GM23338 (cell line): ENCODE measurements at regions not wholly inside any gene's neighbourhood (a gene's known extent, or its start where the extent isn't known, plus 50 kb on each side); places are given as distances from the start of the nearest gene placed in this dataset.
A peak's percentile ranks its signal among the peaks of the same experiment; 100 is the strongest.

Source experiments
- ATAC-seq: fragments of 200-7000 bp; cut with Tn5 transposase; 3 replicates; pipeline ENCODE4 v1.9.1; 2020
- DNase-seq: peaks from one replicate; pipeline ENCODE4 v3.0.0-alpha.2; 2015; ENCODE audit warnings: low spot score
- H2AFZ ChIP-seq: fragments of 200-600 bp; sonication (generic); 2 replicates; pipeline ENCODE4 v1.8.0; 2016; ENCODE audit warnings: antibody characterized with exemption, mild to moderate bottlenecking, moderate library complexity
- H3F3A ChIP-seq: fragments of 200-600 bp; sonication (generic); replicated peaks from 2 replicates; pipeline ENCODE4 v1.8.0; 2017; ENCODE audit warnings: antibody characterized with exemption, mixed run types, low read depth
- H3K27ac ChIP-seq: fragments of 200-600 bp; sonication (generic); 2 replicates; pipeline ENCODE4 v1.6.1; 2016; ENCODE audit warnings: low read depth
- H3K27me3 ChIP-seq: fragments of 200-600 bp; sonication (generic); 2 replicates; pipeline ENCODE4 v1.8.0; 2016; ENCODE audit warnings: mild to moderate bottlenecking, mixed run types, moderate library complexity; ENCODE audit not compliant: insufficient read depth
- H3K36me3 ChIP-seq: fragments of 200-600 bp; sonication (generic); 2 replicates; pipeline ENCODE4 v1.8.0; 2016; ENCODE audit warnings: mild to moderate bottlenecking; ENCODE audit not compliant: insufficient read depth
- H3K4me1 ChIP-seq: fragments of 200-600 bp; sonication (generic); 2 replicates; pipeline ENCODE4 v1.8.0; 2016; ENCODE audit warnings: mild to moderate bottlenecking, moderate library complexity; ENCODE audit not compliant: insufficient read depth
- H3K4me2 ChIP-seq: fragments of 200-600 bp; sonication (generic); 2 replicates; pipeline ENCODE4 v1.7.1; 2017; ENCODE audit warnings: mixed run types
- H3K4me3 ChIP-seq: fragments of 200-600 bp; sonication (generic); 2 replicates; pipeline ENCODE4 v1.6.1; 2016; ENCODE audit warnings: mixed run types
- H3K79me2 ChIP-seq: fragments of 200-600 bp; sonication (generic); replicated peaks from 2 replicates; pipeline ENCODE4 v1.8.0; 2017; ENCODE audit warnings: mild to moderate bottlenecking; ENCODE audit not compliant: insufficient read depth
- H3K9me2 ChIP-seq: fragments of 200-600 bp; sonication (generic); 2 replicates; pipeline ENCODE4 v1.8.0; 2017; ENCODE audit not compliant: insufficient read depth
- H4K20me1 ChIP-seq: fragments of 200-600 bp; sonication (generic); replicated peaks from 2 replicates; pipeline ENCODE4 v1.8.0; 2017; ENCODE audit warnings: mild to moderate bottlenecking; ENCODE audit not compliant: insufficient read depth
- H3K27ac Mint-ChIP-seq: 2 replicates; pipeline ENCODE4 v1.8.0; 2020; ENCODE audit warnings: inconsistent platforms, mild to moderate bottlenecking, moderate library complexity, mixed read lengths
- H3K27me3 Mint-ChIP-seq: 3 replicates; pipeline ENCODE4 v1.8.0; 2022; ENCODE audit warnings: low read depth, mild to moderate bottlenecking, moderate library complexity, mixed read lengths, inconsistent platforms; ENCODE audit not compliant: insufficient read depth, poor library complexity
- H3K36me3 Mint-ChIP-seq: 3 replicates; pipeline ENCODE4 v1.8.0; 2021; ENCODE audit warnings: low read depth, mild to moderate bottlenecking, inconsistent platforms, moderate library complexity, mixed read lengths
- H3K4me1 Mint-ChIP-seq: 3 replicates; pipeline ENCODE4 v1.8.0; 2020; ENCODE audit warnings: mild to moderate bottlenecking, inconsistent platforms, mixed read lengths
- H3K4me3 Mint-ChIP-seq: 3 replicates; pipeline ENCODE4 v1.8.0; 2021; ENCODE audit warnings: moderate library complexity, mild to moderate bottlenecking, inconsistent platforms, mixed read lengths
- H3K9me3 Mint-ChIP-seq: 3 replicates; pipeline ENCODE4 v1.8.0; 2020; ENCODE audit warnings: moderate library complexity, mild to moderate bottlenecking, inconsistent platforms, mixed read lengths
- CREB1 ChIP-seq: fragments of 250-450 bp; sonication (Bioruptor Pico); IDR thresholded peaks from 2 replicates; pipeline ENCODE4 v1.5.0; 2020; ENCODE audit warnings: low read depth, mild to moderate bottlenecking, moderate library complexity
- CTCF ChIP-seq, 2 experiments: fragments of 200-600 bp in 1 of 2; sonication (generic) in 1 of 2; conservative IDR thresholded peaks; 2 replicates each; pipeline versions ENCODE4 v1.5.1 to v1.6.1; 2016 to 2017; ENCODE audit warnings: antibody characterized with exemption in 2 of 2, low read depth in 2 of 2, mild to moderate bottlenecking in 2 of 2, moderate library complexity in 1 of 2
- EZH2 ChIP-seq: fragments of 200-600 bp; sonication (generic); IDR thresholded peaks from one replicate; pipeline ENCODE4 v1.8.0; 2017; ENCODE audit warnings: antibody characterized with exemption, mild to moderate bottlenecking, low read depth; ENCODE audit not compliant: unreplicated experiment
- EZH2phosphoT487 ChIP-seq: fragments of 200-600 bp; sonication (generic); IDR thresholded peaks from one replicate; pipeline ENCODE4 v1.8.1; 2018; ENCODE audit warnings: antibody characterized with exemption; ENCODE audit not compliant: unreplicated experiment
- NANOG ChIP-seq: IDR thresholded peaks from 2 replicates; pipeline ENCODE4 v1.6.1; 2016; ENCODE audit warnings: antibody characterized with exemption, borderline replicate concordance
- STAT1 ChIP-seq: IDR thresholded peaks from one replicate; pipeline ENCODE4 v1.6.1; 2016; ENCODE audit warnings: antibody characterized with exemption; ENCODE audit not compliant: unreplicated experiment
- ZNF114 ChIP-seq: fragments of 250-450 bp; sonication (Bioruptor Pico); IDR thresholded peaks from 2 replicates; pipeline ENCODE4 v1.5.0; 2020; ENCODE audit warnings: mild to moderate bottlenecking, moderate library complexity
- ZNF331 ChIP-seq: fragments of 250-450 bp; sonication (Bioruptor Pico); IDR thresholded peaks from 2 replicates; pipeline ENCODE4 v1.5.0; 2020; ENCODE audit warnings: low read depth, mild to moderate bottlenecking, moderate library complexity
- TF ChIP-seq, protein P1 (sequence below): IDR thresholded peaks from 2 replicates; pipeline ENCODE4 v1.6.1; 2016; ENCODE audit warnings: antibody characterized with exemption

DNA sequence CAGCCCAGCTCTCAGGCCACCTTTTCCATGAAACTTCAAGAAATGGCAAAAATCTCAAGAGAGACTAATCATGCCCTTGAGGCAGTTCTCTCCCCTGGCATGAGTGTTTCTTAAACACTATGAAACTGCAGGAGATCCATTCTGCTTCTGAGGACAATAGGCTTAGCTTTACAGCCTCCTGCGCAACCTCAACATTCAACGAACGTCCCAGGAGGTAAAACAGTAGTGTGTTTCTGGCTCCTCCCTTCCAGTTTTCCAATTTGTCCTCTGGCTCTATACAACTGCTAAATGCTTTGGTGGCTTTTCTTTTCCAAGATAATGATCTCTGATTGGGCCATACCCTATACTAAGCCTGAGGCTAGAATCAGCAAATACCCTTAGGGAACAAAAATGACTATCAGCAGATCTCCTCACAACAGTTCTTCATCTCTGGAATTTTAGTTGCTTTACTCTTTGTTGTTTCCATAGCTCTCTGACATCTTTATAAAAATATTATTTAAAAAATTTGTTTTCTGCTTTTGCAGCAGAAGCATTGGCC lies 87.0 kb upstream of the FAT1 start:
- H3K4me3 Mint-ChIP-seq = no peak overlapping the region
- Histone ChIP-seq H3F3A (no peaks in the 10 kb centered on the region), H3K27ac (no peak overlapping the region), H4K20me1 (no peaks in the 10 kb centered on the region), H3K4me2 (no peak overlapping the region), H3K79me2 (no peaks in the 10 kb centered on the region), H3K36me3 (no peaks in the 10 kb centered on the region), H3K4me3 (no peak overlapping the region), H2AFZ (no peak overlapping the region), H3K9me2 (no peaks in the 10 kb centered on the region), H3K27me3 (no peaks in the 10 kb centered on the region), H3K4me1 (peaks cover 10% of the 10 kb centered on the region; the same call in 1 of the 2 replicates)
- ATAC-seq (peak; percentile 79), DNase-seq (no peak)
- peaks cover 8% of the 10 kb centered on the region; the same call in 1 of the 3 replicates for H3K9me3 Mint-ChIP-seq
- TF ChIP-seq EZH2phosphoT487 (no peak), CTCF (conservative IDR thresholded peaks at IDR 0.05; ENCODE audit: low read depth in 2 of 2) (no peak), NANOG (no peak), EZH2 (no peak), CREB1 (CRISPR knock-in tag) (no peak), ZNF114 (CRISPR knock-in tag) (no peak)
- TF ChIP-seq, protein P1, sequence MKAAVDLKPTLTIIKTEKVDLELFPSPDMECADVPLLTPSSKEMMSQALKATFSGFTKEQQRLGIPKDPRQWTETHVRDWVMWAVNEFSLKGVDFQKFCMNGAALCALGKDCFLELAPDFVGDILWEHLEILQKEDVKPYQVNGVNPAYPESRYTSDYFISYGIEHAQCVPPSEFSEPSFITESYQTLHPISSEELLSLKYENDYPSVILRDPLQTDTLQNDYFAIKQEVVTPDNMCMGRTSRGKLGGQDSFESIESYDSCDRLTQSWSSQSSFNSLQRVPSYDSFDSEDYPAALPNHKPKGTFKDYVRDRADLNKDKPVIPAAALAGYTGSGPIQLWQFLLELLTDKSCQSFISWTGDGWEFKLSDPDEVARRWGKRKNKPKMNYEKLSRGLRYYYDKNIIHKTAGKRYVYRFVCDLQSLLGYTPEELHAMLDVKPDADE = no peak
- H3K36me3 Mint-ChIP-seq = 0 out of 3 replicates have a peak, but pooled peaks cover 4% of the 10 kb centered on the region
- H3K4me1 Mint-ChIP-seq = peaks cover 12% of the 10 kb centered on the region; the same call in 2 of the 3 replicates
- H3K27ac Mint-ChIP-seq = peak overlapping the region; percentile 62; the same call in 1 of the 2 replicates
- no peaks in the 10 kb centered on the region for H3K27me3 Mint-ChIP-seq

DNA sequence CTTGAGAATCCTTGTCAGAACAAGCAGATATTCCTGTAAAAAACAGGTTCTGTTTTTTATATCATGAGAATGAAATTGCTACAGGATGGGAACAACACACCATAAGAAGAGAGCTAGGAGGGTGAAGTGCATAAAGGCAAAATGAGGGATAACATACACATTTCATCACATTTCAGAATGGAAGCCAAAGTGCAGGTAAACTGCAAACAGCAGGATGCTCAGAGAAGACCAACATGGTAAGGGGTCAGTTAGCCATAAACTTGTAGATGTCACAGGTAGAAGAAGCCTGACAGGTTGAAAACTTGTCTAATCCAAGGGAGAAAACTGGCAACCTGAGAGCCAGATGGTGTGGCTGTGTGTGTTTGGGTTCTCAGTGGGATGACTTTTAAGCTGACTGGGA lies 88.9 kb upstream of the FAT1 start:
- Mint-ChIP-seq H3K4me1 (peaks cover 5% of the 10 kb centered on the region; the same call in 2 of the 3 replicates), H3K4me3 (no peak overlapping the region), H3K9me3 (peaks cover 8% of the 10 kb centered on the region; the same call in 1 of the 3 replicates), H3K27ac (no peak overlapping the region), H3K27me3 (no peaks in the 10 kb centered on the region), H3K36me3 (0 out of 3 replicates have a peak, but pooled peaks cover 4% of the 10 kb centered on the region)
- no peaks in the 10 kb centered on the region for H3K79me2 ChIP-seq
- no peaks in the 10 kb centered on the region for H4K20me1 ChIP-seq
- no peaks in the 10 kb centered on the region for H3K36me3 ChIP-seq
- peaks cover under 1% of the 10 kb centered on the region; the same call in 1 of the 2 replicates for H3K4me1 ChIP-seq
- no peaks in the 10 kb centered on the region for H3K9me2 ChIP-seq
- no peak overlapping the region for H3K27ac ChIP-seq
- DNase-seq (no peak), ATAC-seq (no peak)
- no peaks in the 10 kb centered on the region for H3K27me3 ChIP-seq
- H3K4me2 ChIP-seq = no peak overlapping the region
- no peak overlapping the region for H3K4me3 ChIP-seq
- H3F3A ChIP-seq = no peaks in the 10 kb centered on the region
- TF ChIP-seq, protein P1 = no peak
- TF ChIP-seq ZNF331 (no peak), STAT1 (no peak), EZH2 (no peak)
- H2AFZ ChIP-seq = no peak overlapping the region
